ENCODE measurements at regions not wholly inside any gene's neighbourhood (a gene's known extent, or its start where the extent isn't known, plus 50 kb on each side); places are given as distances from the start of the nearest gene placed in this dataset.

DNA sequence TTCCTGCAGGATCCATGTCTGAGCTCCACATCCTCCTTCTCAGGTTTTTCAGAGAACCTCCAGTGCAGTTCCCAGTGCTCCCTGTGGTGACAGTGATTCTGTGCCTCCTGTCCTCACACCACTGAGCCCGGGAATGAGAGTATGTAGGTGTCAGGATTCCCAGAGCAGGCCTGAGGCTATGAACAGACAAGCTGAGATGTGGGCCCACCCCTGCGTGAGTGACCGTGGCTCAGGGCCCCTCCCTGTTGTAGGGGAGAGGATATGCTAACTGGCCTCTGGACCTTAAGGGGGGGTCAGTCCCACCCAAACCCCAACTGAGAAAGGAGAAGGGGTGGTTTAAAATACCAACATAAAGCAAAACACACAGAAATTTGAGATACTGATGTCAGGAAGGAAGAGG, 104.8 kb upstream of the RAB12 start:
- in situ Hi-C loops (cut with MboI; ENCODE audit: low sequenced_read_pairs) = no loop called here
- Histone ChIP-seq H3K23ac (ENCODE audit: low read depth, low read length) (no peak overlapping the region), H2BK5ac (ENCODE audit: low read depth, low read length, poor library complexity, severe bottlenecking) (no peak overlapping the region), H4K91ac (ENCODE audit: insufficient read depth, low read depth, low read length) (no peak overlapping the region), H3K4me1 (ENCODE audit: control insufficient read depth, insufficient read depth, low read length) (no peaks in the 10 kb centered on the region), H3K18ac (ENCODE audit: low read depth, low read length) (no peak overlapping the region), H3K4ac (ENCODE audit: low read depth, low read length) (no peak overlapping the region), H2AK5ac (ENCODE audit: low read depth, low read length) (no peak overlapping the region), H3K36me3 (ENCODE audit: control insufficient read depth, insufficient read depth, low read length) (no peaks in the 10 kb centered on the region), H3K27me3 (ENCODE audit: control insufficient read depth, insufficient read depth, low read length) (peaks cover 39% of the 10 kb centered on the region), H3K27ac (ENCODE audit: insufficient read depth, low read length) (no peak overlapping the region), H2BK20ac (ENCODE audit: low read depth, low read length) (no peak overlapping the region), H3K9ac (ENCODE audit: low read depth, low read length) (no peak overlapping the region), H4K20me1 (ENCODE audit: insufficient read depth, low read length) (no peaks in the 10 kb centered on the region), H2AFZ (replicated peaks; ENCODE audit: low read length, poor library complexity) (no peak overlapping the region), H3K56ac (ENCODE audit: extremely low read depth, insufficient read depth, low read length) (no peak overlapping the region), H3K14ac (replicated peaks; ENCODE audit: low read depth, low read length) (no peak overlapping the region), H2BK120ac (ENCODE audit: low read depth, low read length) (no peak overlapping the region), H4K5ac (ENCODE audit: low read depth, low read length) (no peak overlapping the region), H3K9me3 (ENCODE audit: control insufficient read depth, insufficient read depth, low read length) (no peaks in the 10 kb centered on the region; the same call in 1 of the 2 replicates), H3K9me1 (ENCODE audit: insufficient read depth, low read length) (no peaks in the 10 kb centered on the region), H3K4me2 (ENCODE audit: low read depth, low read length) (no peak overlapping the region), H3K79me1 (ENCODE audit: low read depth in 1 of 2, low read length in 2 of 2) (no peaks in the 10 kb centered on the region), H4K8ac (ENCODE audit: low read depth in 2 of 2, low read length in 2 of 2) (no peak overlapping the region), H2AK9ac (replicated peaks; ENCODE audit: low read depth, low read length, poor library complexity) (no peak overlapping the region), H3K4me3 (ENCODE audit: insufficient read depth, low read depth, low read length) (no peak overlapping the region), H2BK15ac (ENCODE audit: low read depth, low read length) (no peak overlapping the region)
- TF ChIP-seq, protein P1, sequence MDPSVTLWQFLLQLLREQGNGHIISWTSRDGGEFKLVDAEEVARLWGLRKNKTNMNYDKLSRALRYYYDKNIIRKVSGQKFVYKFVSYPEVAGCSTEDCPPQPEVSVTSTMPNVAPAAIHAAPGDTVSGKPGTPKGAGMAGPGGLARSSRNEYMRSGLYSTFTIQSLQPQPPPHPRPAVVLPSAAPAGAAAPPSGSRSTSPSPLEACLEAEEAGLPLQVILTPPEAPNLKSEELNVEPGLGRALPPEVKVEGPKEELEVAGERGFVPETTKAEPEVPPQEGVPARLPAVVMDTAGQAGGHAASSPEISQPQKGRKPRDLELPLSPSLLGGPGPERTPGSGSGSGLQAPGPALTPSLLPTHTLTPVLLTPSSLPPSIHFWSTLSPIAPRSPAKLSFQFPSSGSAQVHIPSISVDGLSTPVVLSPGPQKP (IDR thresholded peaks at IDR 0.05; ENCODE audit: borderline replicate concordance, low read depth, low read length) = no peak
- TF ChIP-seq FOS (IDR thresholded peaks at IDR 0.05; ENCODE audit: low read depth, low read length) = no peak
- TF ChIP-seq, protein P2, sequence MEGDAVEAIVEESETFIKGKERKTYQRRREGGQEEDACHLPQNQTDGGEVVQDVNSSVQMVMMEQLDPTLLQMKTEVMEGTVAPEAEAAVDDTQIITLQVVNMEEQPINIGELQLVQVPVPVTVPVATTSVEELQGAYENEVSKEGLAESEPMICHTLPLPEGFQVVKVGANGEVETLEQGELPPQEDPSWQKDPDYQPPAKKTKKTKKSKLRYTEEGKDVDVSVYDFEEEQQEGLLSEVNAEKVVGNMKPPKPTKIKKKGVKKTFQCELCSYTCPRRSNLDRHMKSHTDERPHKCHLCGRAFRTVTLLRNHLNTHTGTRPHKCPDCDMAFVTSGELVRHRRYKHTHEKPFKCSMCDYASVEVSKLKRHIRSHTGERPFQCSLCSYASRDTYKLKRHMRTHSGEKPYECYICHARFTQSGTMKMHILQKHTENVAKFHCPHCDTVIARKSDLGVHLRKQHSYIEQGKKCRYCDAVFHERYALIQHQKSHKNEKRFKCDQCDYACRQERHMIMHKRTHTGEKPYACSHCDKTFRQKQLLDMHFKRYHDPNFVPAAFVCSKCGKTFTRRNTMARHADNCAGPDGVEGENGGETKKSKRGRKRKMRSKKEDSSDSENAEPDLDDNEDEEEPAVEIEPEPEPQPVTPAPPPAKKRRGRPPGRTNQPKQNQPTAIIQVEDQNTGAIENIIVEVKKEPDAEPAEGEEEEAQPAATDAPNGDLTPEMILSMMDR (conservative IDR thresholded peaks at IDR 0.05; ENCODE audit: low read depth, low read length) = no peak
- TF ChIP-seq BHLHE40 (IDR thresholded peaks at IDR 0.05; ENCODE audit: low read depth, low read length) = no peak
- no peak for TF ChIP-seq NFE2L2 (IDR thresholded peaks at IDR 0.05; ENCODE audit: low read depth, low read length)
- dilution Hi-C loops (cut with HindIII; ENCODE audit: low sequenced_read_pairs, unreplicated experiment) = no loop called here
- ATAC-seq (ENCODE audit: low read depth) (no peak), DNase-seq (no peak)
- CTCF ChIA-PET = no interaction called here
- POLR2A ChIA-PET (ENCODE audit: unreplicated experiment) = no interaction called here
- no CpG with 5 or more reads among the region's 3 CpGs for WGBS, 2 experiments (ENCODE audit: extremely low coverage in 2 of 2, insufficient read length in 1 of 2)
- BruUV-seq (replicated peaks) = no TSS peak
- intact Hi-C loops (cut with micrococcal nuclease) = no loop called here
